Body of pancreas (tissue), 4 donors: ENCODE measurements at regions not wholly inside any gene's neighbourhood (a gene's known extent, or its start where the extent isn't known, plus 50 kb on each side); places are given as distances from the start of the nearest gene placed in this dataset.

Experiments
- ATAC-seq: fragments of 150-250 bp; one replicate; pipeline ENCODE4 v1.9.1; 2016
- DNase-seq, 4 donors: peaks; one replicate each; pipeline ENCODE4 v3.0.0-alpha.2; 2019
- H3K27ac ChIP-seq, 4 donors: fragments of 200-600 bp; sonication (generic); 1 replicate in 3 of 4; 2 replicates in 1 of 4; pipeline versions ENCODE4 v1.5.1 to v1.6.1; 2016 to 2019; ENCODE audit warnings: mild to moderate bottlenecking in 1 of 4, mixed read lengths in 1 of 4, moderate library complexity in 1 of 4
- H3K27me3 ChIP-seq, 2 donors: fragments of 200-600 bp; sonication (generic); one replicate each; pipeline ENCODE4 v1.6.0; 2016; ENCODE audit warnings: mild to moderate bottlenecking in 1 of 2
- H3K36me3 ChIP-seq, 2 donors: fragments of 200-600 bp; sonication (generic); replicated peaks in 1 of 2; 2 replicates each; pipeline ENCODE4 v1.5.1; 2016; ENCODE audit warnings: low read depth in 2 of 2; ENCODE audit not compliant: insufficient read depth in 1 of 2
- H3K4me1 ChIP-seq: fragments of 200-600 bp; sonication (generic); one replicate; pipeline ENCODE4 v1.6.0; 2016
- H3K4me3 ChIP-seq, 2 donors: fragments of 200-600 bp; sonication (generic); 1 replicate in 1 of 2; 2 replicates in 1 of 2; pipeline ENCODE4 v1.5.1; 2016 to 2019
- H3K9me3 ChIP-seq, 3 donors: fragments of 200-600 bp; sonication (generic); 1 replicate in 2 of 3; 2 replicates in 1 of 3; pipeline ENCODE4 v1.5.1; 2016
- CTCF ChIP-seq, 7 experiments: fragments of 450-650 bp in 4 of 7; fragments of 200-600 bp in 3 of 7; sonication (generic) in 3 of 7; IDR thresholded peaks; one replicate each; pipeline ENCODE4 v1.5.1; 2016 to 2019; ENCODE audit warnings: antibody characterized with exemption in 7 of 7
- POLR2A ChIP-seq, 3 donors: fragments of 450-650 bp; IDR thresholded peaks; one replicate each; pipeline ENCODE4 v1.6.1; 2016; ENCODE audit warnings: antibody characterized with exemption in 3 of 3, mild to moderate bottlenecking in 2 of 3
- whole genome bisulfite sequencing, 2 donors: methylation state at CpG; one replicate each; pipeline ENCODE4 v1.1.5; 2017; 5-methylcytosine and 5-hydroxymethylcytosine counted together
- intact Hi-C: fragments of 100-400 bp; cut with DNase I; formaldehyde crosslinking; loops from one replicate; pipeline ENCODE4 v1.15.1; 2023

GRCh38 chr3:43879166-43879565 is 188.4 kb downstream of the ABHD5 start:
- ATAC-seq (no peak), DNase-seq (peak in 2 of 4 donors; percentile 26 to 32)
- no peak overlapping the region for H3K27ac ChIP-seq
- no peaks in the 10 kb centered on the region for H3K9me3 ChIP-seq
- H3K4me3 ChIP-seq: no peak overlapping the region
- no peaks in the 10 kb centered on the region for H3K27me3 ChIP-seq
- intact Hi-C loops: no loop called here
- WGBS, 2 donors: 27 to 32% methylated on average over 3 to 4 of the region's 4 CpGs
- TF ChIP-seq CTCF (IDR thresholded peaks at IDR 0.05) (peak in 4 of 7 experiments; percentile 13 to 28 (median 23)), POLR2A (IDR thresholded peaks at IDR 0.05) (no peak)
- peaks cover 9% of the 10 kb centered on the region for H3K4me1 ChIP-seq
- H3K36me3 ChIP-seq: no peaks in the 10 kb centered on the region

GRCh38 chr3:43882976-43883680 is 192.4 kb downstream of the ABHD5 start:
- ATAC-seq (no peak), DNase-seq (no peak)
- TF ChIP-seq CTCF (IDR thresholded peaks at IDR 0.05) (no peak), POLR2A (IDR thresholded peaks at IDR 0.05) (no peak)
- intact Hi-C loops: no loop called here
- 81 to 88% methylated on average over 11 of the region's 11 CpGs for WGBS, 2 donors
- Histone ChIP-seq H3K4me3 (no peak overlapping the region), H3K4me1 (peaks cover 17% of the 10 kb centered on the region), H3K36me3 (no peaks in the 10 kb centered on the region), H3K27ac (peak overlapping the region in 3 of 4 donors; percentile 32 to 72 (median 50)), H3K9me3 (no peaks in the 10 kb centered on the region), H3K27me3 (no peaks in the 10 kb centered on the region)

- Histone ChIP-seq H3K36me3 (no peaks in the 10 kb centered on the region), H3K4me1 (peaks cover 17% of the 10 kb centered on the region), H3K4me3 (no peak overlapping the region), H3K27me3 (no peaks in the 10 kb centered on the region), H3K27ac (peak overlapping the region in 3 of 4 donors; percentile 32 to 72 (median 50)), H3K9me3 (no peaks in the 10 kb centered on the region)
- ATAC-seq: peak; percentile 92
- TF ChIP-seq CTCF (IDR thresholded peaks at IDR 0.05): no peak
- TF ChIP-seq POLR2A (IDR thresholded peaks at IDR 0.05): no peak
- intact Hi-C loops: no loop called here
- WGBS, 2 donors: 41 to 55% methylated on average over 9 to 10 of the region's 10 CpGs
- peak; percentile 62 to 84 (median 74) for DNase-seq
Observed at GRCh38 chr3:43883729-43884396, 193.1 kb downstream of the ABHD5 start.

GRCh38 chr3:43884581-43884980 is 193.8 kb downstream of the ABHD5 start:
- intact Hi-C loops: no loop called here
- 82 to 91% methylated on average over 5 to 7 of the region's 7 CpGs for WGBS, 2 donors
- H3K27me3 ChIP-seq: no peaks in the 10 kb centered on the region
- no peak overlapping the region for H3K4me3 ChIP-seq
- DNase-seq: no peak
- H3K9me3 ChIP-seq: no peaks in the 10 kb centered on the region
- no peak for ATAC-seq
- peak overlapping the region; percentile 32 to 72 (median 52) for H3K27ac ChIP-seq
- TF ChIP-seq CTCF (IDR thresholded peaks at IDR 0.05): no peak
- no peak for TF ChIP-seq POLR2A (IDR thresholded peaks at IDR 0.05)
- no peaks in the 10 kb centered on the region for H3K36me3 ChIP-seq
- H3K4me1 ChIP-seq: peaks cover 17% of the 10 kb centered on the region
